ENCODE measurements at regions not wholly inside any gene's neighbourhood (a gene's known extent, or its start where the extent isn't known, plus 50 kb on each side); places are given as distances from the start of the nearest gene placed in this dataset.
"Not testable (repeated sequence)": the region's sequence is repeated elsewhere in the genome, so short reads cannot be mapped to it uniquely, and the experiment has no call there.

DNA sequence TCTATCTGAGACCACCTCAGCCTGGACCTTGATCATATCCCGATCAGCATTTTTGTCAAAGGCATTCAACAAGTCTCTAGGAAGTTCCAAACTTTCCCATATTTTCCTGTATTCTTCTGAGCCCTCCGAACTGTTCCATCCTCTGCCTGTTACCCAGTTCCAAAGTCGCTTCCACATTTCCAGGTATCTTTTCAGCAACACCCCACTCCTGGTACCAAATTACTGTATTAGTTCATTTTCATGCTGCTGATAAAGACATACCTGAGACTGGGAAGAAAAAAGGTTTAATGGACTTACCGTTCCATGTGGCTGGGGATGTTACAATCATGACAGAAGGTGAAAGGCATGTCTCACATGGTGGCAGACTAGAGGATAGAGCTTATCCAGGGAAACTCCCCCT, 338.1 kb upstream of the LRRC3B start:
- H3K9me3 ChIP-seq (ENCODE audit: insufficient read depth in 2 of 2, low read depth in 1 of 2, low read length in 1 of 2), result peaks cover 29 to 30% of the 10 kb centered on the region in 2 experiments
- H3K56ac ChIP-seq (replicated peaks; ENCODE audit: insufficient read length, low read depth, low read length); H2BK5ac ChIP-seq (ENCODE audit: low read depth, low read length); H3K79me2 ChIP-seq (ENCODE audit: control insufficient read depth in 1 of 2, insufficient read depth in 2 of 2, low read length in 2 of 2); H2AFZ ChIP-seq (ENCODE audit: low read length); H3K23me2 ChIP-seq (ENCODE audit: low read depth, low read length); H4K91ac ChIP-seq (replicated peaks; ENCODE audit: insufficient read length, low read length); DNase-seq (ENCODE audit: low read depth in 1 of 2, low spot score in 2 of 2); H3K9ac ChIP-seq (replicated peaks in 1 of 4; ENCODE audit: extremely low read depth in 1 of 4, low read depth in 3 of 4, low read length in 3 of 4); H3K4ac ChIP-seq (replicated peaks; ENCODE audit: insufficient read length, low read depth, low read length); H2BK20ac ChIP-seq (ENCODE audit: low read length); H3K79me1 ChIP-seq (ENCODE audit: low read depth, low read length); H2AK5ac ChIP-seq (ENCODE audit: low read depth, low read length); H3K23ac ChIP-seq (ENCODE audit: insufficient read length); H2BK120ac ChIP-seq (replicated peaks; ENCODE audit: low read depth, low read length); H4K5ac ChIP-seq (ENCODE audit: insufficient read length, low read depth, low read length); H3K18ac ChIP-seq (ENCODE audit: extremely low read depth, low read length); H3K27me3 ChIP-seq (replicated peaks in 1 of 4; ENCODE audit: control insufficient read depth in 3 of 4, extremely low read depth in 1 of 4, insufficient read depth in 3 of 4, low read length in 3 of 4); POLR2A ChIA-PET (ENCODE audit: partially characterized antibody); H3K4me2 ChIP-seq (ENCODE audit: insufficient read depth in 1 of 2, low read depth in 2 of 2, low read length in 2 of 2); H3K14ac ChIP-seq (ENCODE audit: insufficient read length); H3K4me3 ChIP-seq (ENCODE audit: extremely low read depth in 1 of 4, insufficient read depth in 2 of 4, low read depth in 3 of 4, low read length in 4 of 4); H2BK12ac ChIP-seq (ENCODE audit: low read depth, low read length); H4K8ac ChIP-seq (ENCODE audit: extremely low read depth, insufficient read depth, low read length); FAIRE-seq; H3K4me1 ChIP-seq (replicated peaks in 1 of 4; ENCODE audit: control insufficient read depth in 3 of 4, insufficient read depth in 4 of 4, low read length in 3 of 4); H4K20me1 ChIP-seq (replicated peaks in 1 of 2; ENCODE audit: control insufficient read depth in 1 of 2, insufficient read depth in 2 of 2, low read length in 2 of 2); H2BK15ac ChIP-seq (ENCODE audit: low read length); H3K36me3 ChIP-seq (ENCODE audit: control insufficient read depth in 2 of 4, insufficient read depth in 4 of 4, low read length in 3 of 4); H3K27ac ChIP-seq (ENCODE audit: low read depth, low read length): not testable (repeated sequence)
- CTCF ChIA-PET (ENCODE audit: partially characterized antibody), result interaction anchor here (1.1 kb wide), 1 partner anchor 166 kb away, joined by 3 read pairs; no protein-coding TSS in a partner anchor
- 91% methylated on average over 4 of the region's 4 CpGs; no CpG with 5 or more reads in 1 of the 2 experiments for WGBS, 2 experiments (ENCODE audit: extremely low coverage in 1 of 2, insufficient coverage in 1 of 2, insufficient read length in 1 of 2, insufficient replicate concordance in 2 of 2, low coverage in 1 of 2, low lambda C conversion rate in 2 of 2, missing lambda C conversion rate in 1 of 2)
